SU-DHL-6 (cell line): ENCODE measurements at regions not wholly inside any gene's neighbourhood (a gene's known extent, or its start where the extent isn't known, plus 50 kb on each side); places are given as distances from the start of the nearest gene placed in this dataset.

Experiments used
- EZH2phosphoT487 ChIP-seq: fragments of 200-600 bp; sonication (generic), shearing (Covaris generic); conservative IDR thresholded peaks from 2 replicates; pipeline ENCODE4 v1.6.1; 2018; ENCODE audit warnings: mild to moderate bottlenecking, antibody characterized with exemption, low read length, moderate library complexity, mixed read lengths
- TF ChIP-seq, protein P1 (sequence below): fragments of 200-600 bp; sonication (generic); IDR thresholded peaks from one replicate; pipeline ENCODE4 v1.5.1; 2017; ENCODE audit warnings: antibody characterized with exemption, mild to moderate bottlenecking, low read length, moderate library complexity; ENCODE audit not compliant: insufficient read depth, poor library complexity, severe bottlenecking

DNA sequence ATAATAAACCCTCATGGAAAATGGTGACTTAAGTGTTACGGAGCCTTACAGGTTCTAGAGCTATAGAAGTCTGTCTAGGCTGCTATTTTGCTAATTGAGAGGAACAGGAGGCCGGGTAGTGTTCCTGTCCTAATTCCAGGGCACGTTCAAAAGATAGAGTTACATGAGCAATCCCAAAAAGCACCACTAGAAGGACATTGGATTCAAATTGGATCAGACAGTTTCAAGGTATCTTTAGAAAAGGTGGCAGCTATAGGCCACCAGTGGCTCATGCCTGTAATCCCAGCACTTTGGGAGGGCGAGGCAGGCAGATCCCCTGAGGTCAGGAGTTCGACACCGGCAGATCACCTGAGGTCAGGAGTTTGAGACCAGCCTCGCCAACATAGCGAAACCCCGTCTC lies 458.8 kb downstream of the TMEM232 start:
- TF ChIP-seq, protein P1, sequence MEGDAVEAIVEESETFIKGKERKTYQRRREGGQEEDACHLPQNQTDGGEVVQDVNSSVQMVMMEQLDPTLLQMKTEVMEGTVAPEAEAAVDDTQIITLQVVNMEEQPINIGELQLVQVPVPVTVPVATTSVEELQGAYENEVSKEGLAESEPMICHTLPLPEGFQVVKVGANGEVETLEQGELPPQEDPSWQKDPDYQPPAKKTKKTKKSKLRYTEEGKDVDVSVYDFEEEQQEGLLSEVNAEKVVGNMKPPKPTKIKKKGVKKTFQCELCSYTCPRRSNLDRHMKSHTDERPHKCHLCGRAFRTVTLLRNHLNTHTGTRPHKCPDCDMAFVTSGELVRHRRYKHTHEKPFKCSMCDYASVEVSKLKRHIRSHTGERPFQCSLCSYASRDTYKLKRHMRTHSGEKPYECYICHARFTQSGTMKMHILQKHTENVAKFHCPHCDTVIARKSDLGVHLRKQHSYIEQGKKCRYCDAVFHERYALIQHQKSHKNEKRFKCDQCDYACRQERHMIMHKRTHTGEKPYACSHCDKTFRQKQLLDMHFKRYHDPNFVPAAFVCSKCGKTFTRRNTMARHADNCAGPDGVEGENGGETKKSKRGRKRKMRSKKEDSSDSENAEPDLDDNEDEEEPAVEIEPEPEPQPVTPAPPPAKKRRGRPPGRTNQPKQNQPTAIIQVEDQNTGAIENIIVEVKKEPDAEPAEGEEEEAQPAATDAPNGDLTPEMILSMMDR = no peak
- no peak for TF ChIP-seq EZH2phosphoT487
